ENCODE measurements at regions not wholly inside any gene's neighbourhood (a gene's known extent, or its start where the extent isn't known, plus 50 kb on each side); places are given as distances from the start of the nearest gene placed in this dataset.

GRCh38 chr1:229199261-229200243 lies 71.4 kb upstream of the RAB4A start:
- TF ChIP-seq CTCF (IDR thresholded peaks at IDR 0.05; ENCODE audit: low read depth, low read length) = no peak
- Histone ChIP-seq H3K36me3 (no peaks in the 10 kb centered on the region), H3K9me3 (ENCODE audit: severe bottlenecking) (no peaks in the 10 kb centered on the region), H3K27ac (no peak overlapping the region), H3K27me3 (ENCODE audit: insufficient read depth, low read depth, severe bottlenecking) (no peaks in the 10 kb centered on the region), H3K4me3 (ENCODE audit: low read depth, low read length) (no peak overlapping the region)
- DNase-seq = no peak

- no peak overlapping the region for H3K27ac ChIP-seq
- H3K27me3 ChIP-seq (ENCODE audit: insufficient read depth, low read depth, severe bottlenecking) = no peaks in the 10 kb centered on the region
- DNase-seq = peak; percentile 11
- H3K36me3 ChIP-seq = no peaks in the 10 kb centered on the region
- no peak overlapping the region for H3K4me3 ChIP-seq (ENCODE audit: low read depth, low read length)
- TF ChIP-seq CTCF (IDR thresholded peaks at IDR 0.05; ENCODE audit: low read depth, low read length) = no peak
- no peaks in the 10 kb centered on the region for H3K9me3 ChIP-seq (ENCODE audit: severe bottlenecking)
Observed at GRCh38 chr1:229203030-229203751, 67.7 kb upstream of the RAB4A start.

- TF ChIP-seq CTCF (IDR thresholded peaks at IDR 0.05; ENCODE audit: low read depth, low read length) = no peak
- Histone ChIP-seq H3K27ac (no peak overlapping the region), H3K27me3 (ENCODE audit: insufficient read depth, low read depth, severe bottlenecking) (no peaks in the 10 kb centered on the region), H3K9me3 (ENCODE audit: severe bottlenecking) (no peaks in the 10 kb centered on the region), H3K36me3 (no peaks in the 10 kb centered on the region), H3K4me3 (ENCODE audit: low read depth, low read length) (no peak overlapping the region)
- no peak for DNase-seq
Observed at GRCh38 chr1:229203991-229204632, 66.8 kb upstream of the RAB4A start.

- no peak for TF ChIP-seq CTCF (IDR thresholded peaks at IDR 0.05; ENCODE audit: low read depth, low read length)
- Histone ChIP-seq H3K4me3 (ENCODE audit: low read depth, low read length) (no peak overlapping the region), H3K27me3 (ENCODE audit: insufficient read depth, low read depth, severe bottlenecking) (no peaks in the 10 kb centered on the region)
Observed at GRCh38 chr1:229204921-229205777, 65.8 kb upstream of the RAB4A start.

GRCh38 chr1:229205854-229206253 lies 65.1 kb upstream of the RAB4A start:
- no peaks in the 10 kb centered on the region for H3K9me3 ChIP-seq (ENCODE audit: severe bottlenecking)
- H3K4me3 ChIP-seq (ENCODE audit: low read depth, low read length) = no peak overlapping the region
- DNase-seq = no peak
- no peaks in the 10 kb centered on the region for H3K36me3 ChIP-seq
- H3K27me3 ChIP-seq (ENCODE audit: insufficient read depth, low read depth, severe bottlenecking) = no peaks in the 10 kb centered on the region
- no peak overlapping the region; the same call in 1 of the 2 replicates for H3K27ac ChIP-seq
- TF ChIP-seq CTCF (IDR thresholded peaks at IDR 0.05; ENCODE audit: low read depth, low read length) = no peak

More at GRCh38 chr1:229204921-229205777, 65.8 kb upstream of the RAB4A start:
- Histone ChIP-seq H3K36me3 (no peaks in the 10 kb centered on the region), H3K27ac (peak overlapping the region; percentile 36; the same call in 1 of the 2 replicates), H3K9me3 (ENCODE audit: severe bottlenecking) (no peaks in the 10 kb centered on the region)
- peak; percentile 43 for DNase-seq
